RWPE2 (cell line): ENCODE measurements at regions not wholly inside any gene's neighbourhood (a gene's known extent, or its start where the extent isn't known, plus 50 kb on each side); places are given as distances from the start of the nearest gene placed in this dataset.

Source experiments
- ATAC-seq: fragments of 200-7000 bp; cut with Tn5 transposase; 3 replicates; pipeline ENCODE4 v1.9.1; 2021; ENCODE audit warnings: low read depth
- DNase-seq: peaks from one replicate; pipeline ENCODE4 v3.0.0-alpha.2; 2020; ENCODE audit warnings: low spot score
- H3K27ac ChIP-seq: fragments of 450-650 bp; 2 replicates; pipeline ENCODE4 v1.5.1; 2017; ENCODE audit warnings: mild to moderate bottlenecking; ENCODE audit not compliant: poor library complexity, severe bottlenecking
- H3K27me3 ChIP-seq: fragments of 250-450 bp; sonication (Bioruptor Pico); 2 replicates; pipeline ENCODE4 v1.5.1; 2021; ENCODE audit warnings: mild to moderate bottlenecking, moderate library complexity; ENCODE audit not compliant: insufficient read depth, poor library complexity, severe bottlenecking
- H3K36me3 ChIP-seq: fragments of 250-450 bp; sonication (Bioruptor Pico); 2 replicates; pipeline ENCODE4 v1.5.1; 2020; ENCODE audit warnings: low read depth, mild to moderate bottlenecking, moderate library complexity
- H3K4me1 ChIP-seq: fragments of 250-450 bp; sonication (Bioruptor Pico); 2 replicates; pipeline ENCODE4 v1.5.1; 2021; ENCODE audit warnings: mild to moderate bottlenecking, moderate library complexity; ENCODE audit not compliant: insufficient read depth, poor library complexity, severe bottlenecking
- H3K4me3 ChIP-seq: fragments of 250-450 bp; sonication (Bioruptor Pico); 2 replicates; pipeline ENCODE4 v1.5.1; 2021; ENCODE audit warnings: mild to moderate bottlenecking, moderate library complexity; ENCODE audit not compliant: severe bottlenecking
- H3K9me3 ChIP-seq: fragments of 250-450 bp; sonication (Bioruptor Pico); 2 replicates; pipeline ENCODE4 v1.5.1; 2021; ENCODE audit warnings: mild to moderate bottlenecking, moderate library complexity; ENCODE audit not compliant: severe bottlenecking
- CTCF ChIP-seq: fragments of 450-650 bp; IDR thresholded peaks from one replicate; pipeline ENCODE4 v1.5.1; 2017; ENCODE audit warnings: mild to moderate bottlenecking, moderate library complexity; ENCODE audit not compliant: poor library complexity, severe bottlenecking

GRCh38 chr3:124267406-124267805, 275.5 kb upstream of the ROPN1 start:
- Histone ChIP-seq H3K4me3 (no peak overlapping the region), H3K27me3 (no peaks in the 10 kb centered on the region), H3K27ac (no peak overlapping the region), H3K36me3 (no peaks in the 10 kb centered on the region), H3K9me3 (no peaks in the 10 kb centered on the region), H3K4me1 (peaks cover 6% of the 10 kb centered on the region)
- ATAC-seq (no peak), DNase-seq (no peak)
- no peak for TF ChIP-seq CTCF

DNA sequence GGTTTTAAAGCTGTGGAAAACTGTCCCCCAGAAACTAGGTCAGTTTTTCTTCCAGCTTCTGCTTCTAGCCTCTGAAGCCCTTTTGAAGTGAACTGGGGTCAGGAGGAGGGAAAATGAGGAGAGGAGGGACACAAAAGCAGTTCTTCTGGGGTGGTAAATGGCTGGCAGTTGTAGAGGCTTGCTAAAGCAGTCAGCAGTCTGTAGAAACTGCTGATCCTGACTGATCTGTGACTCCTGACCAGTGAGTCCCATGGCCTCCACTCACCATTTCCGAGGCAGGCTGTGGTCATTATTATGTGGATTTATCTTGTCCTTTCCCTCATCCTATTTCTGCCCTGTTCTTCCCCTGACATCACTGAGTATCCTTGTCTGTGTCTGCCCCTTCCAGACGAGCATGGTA, 276.4 kb upstream of the ROPN1 start:
- Histone ChIP-seq H3K27me3 (no peaks in the 10 kb centered on the region), H3K9me3 (no peaks in the 10 kb centered on the region), H3K4me3 (no peak overlapping the region), H3K27ac (no peak overlapping the region), H3K36me3 (no peaks in the 10 kb centered on the region), H3K4me1 (no peaks in the 10 kb centered on the region)
- ATAC-seq (no peak), DNase-seq (no peak)
- TF ChIP-seq CTCF, result no peak

- H3K4me3 ChIP-seq, result no peak overlapping the region
- no peak for TF ChIP-seq CTCF
- DNase-seq (no peak), ATAC-seq (no peak)
- no peaks in the 10 kb centered on the region for H3K27me3 ChIP-seq
- H3K4me1 ChIP-seq, result no peaks in the 10 kb centered on the region
- no peaks in the 10 kb centered on the region for H3K9me3 ChIP-seq
- H3K27ac ChIP-seq, result no peak overlapping the region
- H3K36me3 ChIP-seq, result no peaks in the 10 kb centered on the region
Measured at GRCh38 chr3:124269619-124270018, 277.7 kb upstream of the ROPN1 start.

- no peaks in the 10 kb centered on the region for H3K27me3 ChIP-seq
- TF ChIP-seq CTCF, result no peak
- no peaks in the 10 kb centered on the region for H3K36me3 ChIP-seq
- no peaks in the 10 kb centered on the region for H3K9me3 ChIP-seq
- no peak overlapping the region for H3K4me3 ChIP-seq
- H3K4me1 ChIP-seq, result no peaks in the 10 kb centered on the region
- DNase-seq (no peak), ATAC-seq (no peak)
- H3K27ac ChIP-seq, result no peak overlapping the region
Measured at GRCh38 chr3:124272605-124273151, 280.8 kb upstream of the ROPN1 start.

GRCh38 chr3:124273651-124274050, 281.7 kb upstream of the ROPN1 start:
- H3K4me3 ChIP-seq, result no peak overlapping the region
- TF ChIP-seq CTCF, result no peak
- ATAC-seq (no peak), DNase-seq (no peak)
- H3K36me3 ChIP-seq, result no peaks in the 10 kb centered on the region
- H3K27me3 ChIP-seq, result no peaks in the 10 kb centered on the region
- H3K4me1 ChIP-seq, result no peaks in the 10 kb centered on the region
- H3K9me3 ChIP-seq, result no peaks in the 10 kb centered on the region
- no peak overlapping the region for H3K27ac ChIP-seq
